CD4-positive, alpha-beta T cell treated with Interferon alpha-2 for 1 hour (primary cell): ENCODE measurements at regions not wholly inside any gene's neighbourhood (a gene's known extent, or its start where the extent isn't known, plus 50 kb on each side); places are given as distances from the start of the nearest gene placed in this dataset.

Source experiments
- DNase-seq, 2 donors: peaks; one replicate each; pipeline ENCODE4 v3.0.0-alpha.2; 2020 to 2022

DNA sequence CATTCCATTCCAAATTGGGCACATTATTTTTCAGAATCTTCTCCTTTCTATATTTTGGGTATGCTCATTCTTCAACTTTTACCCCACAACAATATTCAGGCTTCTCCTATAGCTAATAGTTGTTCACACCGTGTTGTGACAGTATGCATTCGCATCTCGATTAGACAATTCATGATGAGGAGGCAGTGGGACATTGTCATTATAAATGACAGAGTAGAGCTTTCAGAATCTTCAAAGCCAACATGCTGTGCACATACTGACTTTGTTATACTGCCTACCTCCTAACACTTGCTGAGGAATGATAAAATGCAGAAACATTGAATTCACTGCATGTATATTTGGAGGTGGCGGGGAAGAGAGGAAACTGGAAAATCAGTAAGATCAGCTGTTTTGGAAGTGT, 714.2 kb downstream of the SUCLG1 start:
- DNase-seq = no peak

DNA sequence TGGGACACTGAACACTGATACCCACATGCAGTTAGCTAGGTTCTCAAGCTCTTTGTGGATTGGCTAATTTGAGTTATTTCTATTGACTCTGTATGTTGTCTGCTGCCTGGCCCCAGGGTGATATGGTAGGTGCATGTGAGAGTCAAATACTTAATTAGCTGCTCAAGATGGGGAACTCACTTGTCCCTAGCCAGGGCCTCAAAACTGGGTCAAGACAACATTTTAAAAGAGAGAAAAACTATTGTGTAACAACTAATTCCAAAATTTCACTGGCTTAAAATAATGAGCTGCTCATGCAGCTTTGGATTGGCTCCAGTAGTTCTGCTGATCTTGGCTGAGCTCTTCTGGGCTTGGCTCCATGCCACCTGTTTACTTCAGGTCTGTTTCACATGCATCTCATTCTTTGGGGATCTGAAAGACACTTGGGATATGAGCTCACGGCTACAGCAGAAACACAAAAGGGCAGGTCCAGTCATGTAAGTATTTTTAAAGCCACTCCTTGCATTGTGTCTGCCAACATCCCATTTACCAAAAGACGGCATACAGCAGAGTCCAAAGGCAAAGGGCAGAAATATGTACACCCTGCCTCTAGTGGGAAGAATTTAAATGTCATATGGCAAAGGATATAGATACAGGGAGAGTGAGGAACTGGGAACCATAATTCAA, 716.8 kb downstream of the SUCLG1 start:
- no peak for DNase-seq

DNA sequence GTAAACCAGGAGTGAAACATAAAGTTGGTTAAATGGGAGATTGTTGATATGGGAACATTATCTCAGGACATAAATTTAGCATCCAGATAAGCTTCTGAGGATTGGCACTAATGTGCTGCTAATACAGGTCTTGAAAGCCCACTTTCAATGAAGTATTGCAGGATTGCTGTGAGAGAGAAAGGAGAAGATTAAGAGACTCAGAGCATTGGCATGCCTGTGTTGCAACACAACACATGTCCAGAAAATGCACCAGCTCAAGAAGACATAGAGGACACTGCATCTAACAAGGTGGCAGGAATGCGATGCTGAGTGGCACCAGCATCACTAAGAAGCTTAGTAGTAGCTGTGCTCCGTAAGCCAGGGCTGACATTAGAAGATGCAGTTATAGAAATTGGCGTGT, 728.9 kb downstream of the SUCLG1 start:
- no peak for DNase-seq

DNA sequence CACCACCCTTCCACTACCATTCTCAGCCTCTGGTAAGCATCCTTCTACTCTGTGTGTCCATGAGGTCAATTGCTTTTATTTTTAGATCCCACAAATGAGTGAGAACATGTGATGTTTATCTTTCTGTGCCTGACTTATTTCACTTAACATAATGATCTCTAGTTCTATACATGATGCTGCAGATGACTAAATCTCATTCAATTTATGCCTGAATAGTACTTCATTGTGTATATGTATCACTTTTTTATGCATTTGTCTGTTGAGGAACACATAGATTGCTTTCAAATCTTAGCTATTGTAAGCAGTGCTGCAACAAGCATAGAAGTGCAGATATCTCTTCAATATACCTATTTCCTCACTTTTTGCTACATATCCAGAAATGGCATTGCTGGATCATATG, 733.3 kb downstream of the SUCLG1 start:
- DNase-seq = no peak

DNA sequence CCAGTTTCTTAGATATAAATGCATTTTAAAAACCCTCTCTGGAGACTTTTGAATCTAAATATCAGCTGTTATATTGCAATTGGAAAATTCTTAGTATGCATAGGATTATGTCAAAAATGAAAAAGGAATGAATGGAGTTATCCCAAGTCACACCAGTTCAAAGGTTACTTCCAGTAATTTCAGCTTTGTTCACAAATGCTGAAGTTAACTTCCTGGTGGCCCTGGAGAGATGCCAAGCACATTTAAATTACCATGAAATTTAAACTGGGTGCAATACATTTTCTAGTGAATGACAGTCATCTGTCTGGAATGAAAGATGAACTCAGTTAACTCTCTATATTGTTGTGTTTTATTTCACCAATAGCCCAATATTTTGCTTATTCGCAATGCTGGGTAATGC, 753.9 kb downstream of the SUCLG1 start:
- DNase-seq = no peak

DNA sequence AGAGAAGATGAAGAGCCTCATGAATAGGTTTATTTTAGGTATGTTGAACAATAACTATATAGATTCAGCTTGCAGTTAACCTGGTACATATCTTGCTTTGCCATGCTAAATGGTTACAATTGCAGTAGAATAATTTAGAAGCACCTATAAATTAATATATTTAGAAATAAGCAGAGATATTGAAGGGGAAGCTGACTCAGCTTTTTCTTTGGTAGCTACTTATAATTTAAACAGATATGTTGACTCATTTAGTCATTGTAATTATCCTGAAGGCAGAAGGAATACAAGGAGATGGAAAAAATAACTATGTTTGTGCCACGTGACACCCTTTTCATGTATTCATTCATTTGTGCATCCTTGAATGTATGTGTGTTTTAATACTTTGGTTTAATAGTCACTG, 755.5 kb downstream of the SUCLG1 start:
- no peak for DNase-seq

DNA sequence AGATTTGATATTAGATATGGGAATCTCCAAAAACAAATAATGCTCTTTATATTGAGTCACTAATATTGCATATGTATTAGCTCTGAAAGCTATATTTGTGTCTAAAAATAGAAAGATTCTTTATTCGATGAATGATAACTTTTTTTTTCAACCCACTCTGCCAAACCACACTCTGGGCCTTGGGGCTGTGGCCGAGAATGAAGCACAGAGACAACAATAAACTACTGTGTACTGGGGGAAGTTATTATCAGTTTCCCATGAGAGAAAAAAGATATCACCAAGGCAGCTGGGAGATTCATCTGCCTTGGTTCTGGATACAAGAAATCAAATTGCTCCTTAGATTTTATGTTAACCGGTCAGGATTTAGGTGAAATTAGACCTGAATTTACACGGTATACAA, 762.2 kb downstream of the SUCLG1 start:
- DNase-seq = no peak

DNA sequence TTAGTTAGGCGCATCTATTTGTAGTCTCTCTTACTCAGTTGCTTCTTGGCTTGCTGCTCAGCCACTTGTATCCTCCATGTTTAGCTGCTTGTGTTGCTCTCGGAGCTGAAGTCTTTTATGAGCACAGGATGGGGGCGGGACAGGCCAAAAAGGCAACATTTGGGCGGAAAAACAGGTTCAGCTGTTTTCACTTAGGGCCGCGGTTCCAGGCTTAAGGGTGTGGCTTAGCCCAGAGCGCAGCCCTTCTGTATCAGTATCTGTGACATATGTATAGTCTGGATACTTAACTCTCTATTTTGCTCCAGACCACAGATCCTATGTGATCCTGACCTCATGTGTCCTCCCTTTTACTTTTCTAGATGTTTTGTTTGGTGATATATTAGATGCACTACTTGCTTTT, 763.5 kb downstream of the SUCLG1 start:
- DNase-seq = no peak

DNA sequence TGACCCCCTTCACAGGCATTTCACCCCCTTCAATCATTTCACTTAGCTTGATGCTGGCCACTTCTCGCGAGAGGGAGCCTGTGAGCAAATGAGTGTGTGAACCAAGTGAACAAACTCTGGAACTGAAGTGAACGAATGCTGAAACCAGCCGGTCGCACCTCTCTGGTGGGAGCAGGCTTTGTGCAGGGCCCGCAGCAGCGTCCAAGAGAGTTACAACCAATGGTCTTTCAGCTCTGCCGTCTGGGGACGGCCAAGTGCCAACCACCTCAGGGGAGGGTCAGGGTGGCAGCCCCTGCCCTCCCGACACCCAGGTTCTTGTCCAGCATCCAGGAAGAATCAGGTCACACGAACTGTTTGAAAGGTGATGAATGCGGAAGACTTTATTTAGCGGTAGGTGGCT, 764.0 kb downstream of the SUCLG1 start:
- DNase-seq = no peak

DNA sequence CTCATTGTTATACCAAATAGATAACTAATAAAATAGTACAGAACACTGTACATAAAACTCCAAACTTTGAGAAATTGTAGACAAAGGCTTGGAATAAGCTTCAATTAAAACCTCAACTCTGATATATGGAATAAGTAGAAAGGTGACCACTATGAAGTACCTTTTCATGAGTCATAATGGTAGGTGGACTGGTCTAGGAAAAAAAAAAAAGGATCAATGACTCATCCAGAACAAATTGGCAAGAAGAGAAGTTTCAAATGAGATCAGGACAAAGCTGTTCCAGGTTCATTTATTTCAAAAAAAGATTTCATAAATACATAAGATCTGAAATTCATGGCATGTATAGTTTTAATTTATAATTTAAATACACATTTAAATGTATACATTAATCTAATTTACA, 769.7 kb downstream of the SUCLG1 start:
- no peak for DNase-seq

DNA sequence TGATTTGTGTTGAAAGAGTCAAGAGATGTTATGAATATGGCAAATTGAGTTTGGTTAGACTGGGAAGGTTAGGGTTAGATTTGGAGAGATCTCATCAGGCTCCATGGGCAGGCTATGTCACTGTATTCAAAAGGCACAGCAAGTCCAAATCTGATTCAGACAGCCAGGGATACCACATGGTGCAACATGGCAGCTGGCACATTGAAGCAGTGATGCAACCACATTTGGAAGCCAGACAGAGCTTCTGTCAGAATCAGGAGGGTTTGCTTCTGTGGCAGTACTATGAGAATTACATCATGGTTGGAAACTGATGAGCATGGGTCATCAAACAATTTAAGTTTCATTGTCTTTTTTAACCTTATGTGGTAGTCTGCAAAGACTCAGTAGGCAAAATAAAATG, 772.2 kb downstream of the SUCLG1 start:
- no peak for DNase-seq

DNA sequence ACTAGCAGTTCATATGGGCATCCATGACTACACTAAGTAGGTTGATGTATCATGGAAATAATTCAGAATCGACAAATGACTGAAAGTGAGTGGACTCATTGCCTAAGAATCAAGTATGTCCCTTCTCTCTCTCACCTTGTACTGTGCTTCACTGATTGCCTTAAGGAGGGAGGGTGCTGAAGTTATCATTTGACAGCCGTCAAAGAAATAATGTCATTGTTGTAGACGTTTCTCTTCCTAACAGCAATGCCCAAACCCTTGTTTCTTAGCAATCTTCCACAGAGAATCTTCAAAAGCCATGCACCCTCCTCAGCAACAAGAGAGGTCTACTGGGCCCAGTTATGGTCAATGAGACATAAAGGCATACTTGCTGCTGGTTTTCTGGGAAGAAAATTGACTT, 785.0 kb downstream of the SUCLG1 start:
- DNase-seq = no peak

DNA sequence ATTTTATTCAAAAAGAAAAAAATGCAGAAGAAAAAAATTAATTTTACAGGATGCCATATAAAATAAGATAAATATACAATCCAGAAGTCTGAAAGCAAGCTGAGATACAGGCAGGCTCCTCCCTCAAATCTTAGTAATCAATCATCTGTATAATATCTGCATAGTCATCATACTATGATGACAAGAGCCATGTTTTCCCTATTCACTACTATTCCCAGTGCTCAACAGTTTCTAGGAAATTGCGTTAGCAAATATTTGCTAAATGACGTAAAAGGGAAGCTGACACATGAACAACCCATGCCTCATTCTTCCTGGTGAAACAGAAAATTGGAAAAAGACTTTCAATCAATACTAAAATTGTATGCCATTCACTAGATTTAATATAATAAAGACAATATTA, 793.2 kb downstream of the SUCLG1 start:
- no peak for DNase-seq

DNA sequence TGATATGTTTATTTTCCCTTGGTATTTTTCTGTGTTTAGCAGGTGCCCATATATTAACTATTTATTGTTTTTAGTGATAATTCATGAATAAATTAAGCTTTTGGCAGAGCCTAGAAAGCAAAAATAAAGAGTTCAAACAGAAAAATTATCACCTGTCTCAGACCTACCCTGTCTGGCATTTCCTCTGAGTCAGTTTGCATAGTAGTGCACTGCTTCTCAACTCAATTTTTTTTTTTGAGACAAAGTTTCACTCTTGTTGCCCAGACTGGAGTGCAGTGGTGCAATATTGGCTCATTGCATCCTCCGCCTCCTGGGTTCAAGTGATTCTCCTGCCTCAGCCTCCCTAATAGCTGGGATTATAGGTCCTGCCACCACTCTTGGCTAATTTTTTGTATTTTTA, 793.9 kb downstream of the SUCLG1 start:
- no peak for DNase-seq

DNA sequence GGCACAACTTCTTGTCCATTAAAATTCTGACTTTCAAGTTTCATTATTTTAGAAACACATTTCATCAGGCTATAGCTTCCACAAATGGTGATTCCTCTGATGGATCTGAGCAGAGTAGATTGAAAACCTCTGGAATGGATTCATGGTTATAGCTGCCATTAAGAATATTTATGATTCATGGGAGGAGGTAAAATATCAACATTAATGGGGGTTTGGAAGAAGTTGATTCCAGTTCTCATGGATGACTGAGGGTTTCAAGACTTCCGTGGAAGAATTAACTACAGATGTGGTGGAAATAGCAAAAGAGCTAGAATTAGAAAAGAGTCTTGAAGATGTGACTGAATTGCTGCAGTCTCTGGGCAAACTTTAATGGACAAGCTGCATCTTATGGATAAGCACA, 797.4 kb downstream of the SUCLG1 start:
- no peak for DNase-seq

DNA sequence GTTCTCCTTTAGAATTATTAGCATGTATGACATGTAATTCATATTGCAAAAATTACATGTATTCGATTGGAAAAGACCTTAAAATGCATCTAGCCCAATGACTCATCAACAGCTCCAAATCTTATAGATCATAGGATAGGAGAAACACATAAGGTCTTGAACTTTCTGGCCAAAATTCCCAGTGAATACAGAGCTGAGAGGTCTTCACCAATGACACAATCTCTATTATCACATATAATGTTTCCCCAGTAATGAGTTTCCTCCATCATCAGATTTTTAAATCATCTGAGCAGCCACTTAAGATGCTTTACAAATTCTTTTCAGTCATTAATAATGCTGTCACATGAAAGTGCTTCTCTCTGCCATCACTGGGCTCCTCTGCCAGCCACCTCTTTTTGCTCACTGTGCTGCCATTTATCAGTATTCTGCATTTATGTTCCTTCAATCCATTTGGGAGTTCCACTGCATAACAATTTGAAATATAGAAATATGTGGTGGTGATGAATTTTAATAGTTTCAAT, 804.9 kb downstream of the SUCLG1 start:
- no peak for DNase-seq

DNA sequence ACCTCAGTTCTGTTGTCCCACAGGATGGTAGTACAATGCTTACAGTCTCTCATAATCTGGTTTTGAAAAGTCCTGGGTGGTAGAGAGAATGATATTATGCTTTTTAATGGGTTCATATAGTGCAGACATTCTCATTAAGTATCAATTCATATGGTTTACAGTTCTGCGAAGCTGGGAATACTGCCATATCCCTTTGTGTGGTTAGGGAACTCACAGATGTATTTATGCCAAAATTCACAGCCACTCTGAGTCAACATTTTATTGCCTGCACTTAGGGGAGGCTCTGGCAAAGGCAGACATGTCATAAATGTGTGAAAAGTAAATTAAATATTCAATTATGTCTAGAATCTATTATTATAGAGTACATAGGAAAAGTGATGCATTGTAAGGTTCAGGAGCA, 808.2 kb downstream of the SUCLG1 start:
- no peak for DNase-seq

DNA sequence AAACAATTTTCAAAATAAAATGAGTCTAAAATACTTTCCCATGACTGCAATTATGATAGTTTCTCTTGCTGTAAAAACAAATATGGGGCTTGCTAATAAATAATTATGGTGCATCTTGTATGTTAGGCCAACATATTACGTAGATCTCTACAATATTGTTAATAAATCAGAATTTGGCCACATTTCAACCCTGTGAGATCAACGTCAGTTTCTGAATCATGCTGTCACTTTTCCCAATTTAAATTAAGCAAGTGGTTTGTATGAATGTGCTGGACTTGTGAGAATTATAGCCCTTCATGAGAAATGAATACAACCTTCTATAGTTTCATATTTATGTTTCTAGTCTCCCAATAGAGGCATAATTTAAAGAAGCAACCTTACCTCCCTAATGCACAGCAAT, 808.9 kb downstream of the SUCLG1 start:
- no peak for DNase-seq

DNA sequence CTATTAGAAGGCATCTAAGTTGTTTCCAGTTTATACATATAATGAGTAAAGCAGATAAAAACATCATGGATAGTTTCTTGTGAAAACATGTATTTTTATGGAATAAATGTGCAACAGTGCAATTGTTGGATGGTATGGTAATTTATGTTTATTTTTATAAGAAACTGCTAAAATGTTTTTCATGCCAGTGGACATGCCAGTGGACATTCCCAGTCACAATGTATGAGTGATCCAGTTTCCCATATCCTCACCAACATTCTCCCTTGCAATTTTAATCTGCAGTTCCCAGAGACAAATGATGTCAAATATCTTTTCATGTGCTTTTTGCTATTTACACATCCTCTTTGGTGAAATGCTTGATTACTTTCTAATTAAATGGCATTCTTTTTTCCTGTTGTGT, 818.6 kb downstream of the SUCLG1 start:
- no peak for DNase-seq

DNA sequence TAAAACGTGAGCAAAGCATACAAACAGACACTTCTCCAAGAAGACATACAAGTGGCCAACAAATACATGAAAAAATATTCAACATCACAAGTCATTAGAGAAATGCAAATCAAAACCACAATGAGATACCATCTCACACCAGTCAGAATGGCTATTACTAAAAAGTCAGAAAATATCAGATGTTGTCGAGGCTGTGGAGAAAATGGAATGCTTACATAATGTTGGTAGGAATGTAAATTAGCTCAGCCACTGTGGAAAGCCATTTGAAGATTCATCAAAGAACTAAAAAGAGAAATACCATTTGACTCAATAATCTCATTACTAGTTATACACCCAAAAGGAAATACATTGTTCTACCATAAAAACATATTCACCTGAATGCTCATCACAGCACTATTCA, 825.7 kb downstream of the SUCLG1 start:
- DNase-seq = no peak

DNA sequence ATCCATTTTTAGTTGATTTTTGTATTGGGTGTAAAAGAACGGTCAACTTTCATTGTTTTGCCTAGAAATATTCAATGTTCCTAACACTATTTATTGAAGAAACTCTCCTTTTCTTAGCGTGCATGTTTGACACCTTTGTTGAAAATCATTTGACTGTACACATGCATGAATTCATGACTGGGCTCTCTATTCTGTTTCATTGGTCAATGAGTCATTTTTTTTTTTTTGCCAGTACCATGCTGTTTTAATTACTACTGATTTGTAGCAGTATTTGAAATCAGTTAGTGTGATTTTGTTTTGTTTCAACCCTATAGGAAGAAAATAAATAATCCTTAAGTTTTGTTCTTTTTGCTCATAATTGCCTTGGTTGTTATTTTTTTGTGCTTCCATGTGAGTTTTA, 828.7 kb downstream of the SUCLG1 start:
- no peak for DNase-seq

DNA sequence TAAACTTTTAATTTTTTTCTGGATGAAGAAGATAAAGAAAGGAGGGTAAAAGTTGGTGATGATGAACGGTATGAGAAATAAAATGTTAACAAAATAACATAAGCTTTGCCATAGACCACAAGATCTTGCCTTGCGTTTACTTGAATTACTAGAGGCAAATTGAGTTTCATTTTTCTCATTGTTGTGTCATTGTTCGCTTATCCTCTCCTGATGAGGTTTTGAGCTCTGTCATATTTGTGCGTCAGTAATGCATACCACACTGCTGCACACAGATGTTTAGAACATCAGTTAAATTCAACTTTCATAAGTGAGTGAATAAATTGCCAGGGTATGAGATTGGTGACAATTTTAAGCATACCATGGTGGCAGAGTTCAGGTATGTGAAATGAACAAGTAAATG, 843.6 kb downstream of the SUCLG1 start:
- no peak for DNase-seq

DNA sequence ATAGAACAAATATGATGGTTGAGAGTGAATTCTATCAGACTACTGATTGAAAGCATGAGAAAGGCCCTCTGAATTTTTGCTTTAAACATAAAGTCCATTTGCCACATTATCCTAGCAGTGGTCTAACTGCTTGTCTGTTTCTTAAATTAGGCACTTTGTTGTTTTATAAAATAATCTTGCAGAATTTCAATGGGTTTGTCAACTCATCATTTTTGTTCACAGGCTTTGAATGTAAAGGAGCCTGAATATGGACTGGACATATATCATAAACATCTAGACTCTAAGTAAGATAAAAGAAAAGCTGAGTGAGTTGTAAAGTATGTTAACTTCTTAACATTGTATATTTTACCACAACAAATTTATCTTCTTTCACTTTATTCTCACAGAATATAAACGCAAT, 845.9 kb downstream of the SUCLG1 start:
- no peak for DNase-seq

DNA sequence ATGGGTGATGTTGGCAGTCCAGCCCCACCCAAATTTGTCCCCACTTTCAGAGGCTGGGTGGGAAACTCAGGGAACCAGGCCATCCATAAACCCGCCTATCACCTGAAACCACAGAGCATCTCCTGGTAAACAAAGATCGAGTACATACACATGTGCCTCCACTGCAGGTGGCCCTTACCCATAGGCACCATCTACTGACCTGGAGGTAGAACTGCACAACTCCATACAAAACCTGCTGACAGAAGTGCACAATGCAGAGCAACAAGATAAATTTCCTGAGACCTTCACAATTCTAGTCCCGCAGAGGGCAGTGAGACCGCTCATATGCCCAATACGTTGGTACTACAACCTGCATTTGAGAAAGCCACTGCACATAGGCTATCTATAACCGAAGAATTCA, 856.3 kb downstream of the SUCLG1 start:
- no peak for DNase-seq

DNA sequence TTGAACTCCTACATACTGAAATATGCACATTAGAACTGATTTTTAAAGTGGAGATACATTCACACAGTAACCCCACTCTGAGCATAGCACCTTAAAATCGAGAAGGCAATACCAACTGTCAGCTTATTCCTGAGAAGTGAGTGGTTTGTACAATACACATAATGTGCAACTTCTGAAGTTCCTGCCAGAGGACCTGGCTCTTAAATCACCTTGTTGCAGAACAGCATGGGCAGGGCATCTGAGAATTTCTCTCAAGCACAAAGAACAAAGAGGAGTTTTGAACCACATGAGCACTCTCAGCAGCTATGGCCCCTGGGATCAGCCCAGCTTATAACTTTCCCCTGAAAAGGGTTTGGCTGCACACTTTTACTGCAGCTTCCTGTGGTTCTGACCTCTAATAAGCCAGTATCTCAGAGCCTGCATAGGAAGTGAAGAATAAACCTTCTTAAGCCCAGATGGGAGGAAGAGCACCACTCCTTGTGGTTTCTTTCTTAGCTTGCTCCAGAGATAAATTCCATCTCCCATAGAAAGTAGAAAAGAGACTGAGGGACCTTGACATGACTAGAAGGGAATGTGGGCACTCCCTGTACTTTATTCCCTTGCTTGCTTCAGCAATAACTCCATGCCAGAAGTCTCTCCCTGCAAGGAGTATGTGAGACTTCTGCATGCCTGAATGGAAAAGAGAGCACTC, 862.3 kb downstream of the SUCLG1 start:
- no peak for DNase-seq
